Activated CD4-positive, alpha-beta T cell treated with anti-CD3 and anti-CD28 coated beads, Interleukin-2, Interleukin-6, amounts not matched to agents 100 ng/mL and 50 ng/mL, durations not matched to agents 16 hours and 8 hours (primary cell): ENCODE measurements at regions not wholly inside any gene's neighbourhood (a gene's known extent, or its start where the extent isn't known, plus 50 kb on each side); places are given as distances from the start of the nearest gene placed in this dataset.

Experiments used
- DNase-seq: peaks from one replicate; pipeline ENCODE4 v3.0.0-alpha.2; 2020

DNA sequence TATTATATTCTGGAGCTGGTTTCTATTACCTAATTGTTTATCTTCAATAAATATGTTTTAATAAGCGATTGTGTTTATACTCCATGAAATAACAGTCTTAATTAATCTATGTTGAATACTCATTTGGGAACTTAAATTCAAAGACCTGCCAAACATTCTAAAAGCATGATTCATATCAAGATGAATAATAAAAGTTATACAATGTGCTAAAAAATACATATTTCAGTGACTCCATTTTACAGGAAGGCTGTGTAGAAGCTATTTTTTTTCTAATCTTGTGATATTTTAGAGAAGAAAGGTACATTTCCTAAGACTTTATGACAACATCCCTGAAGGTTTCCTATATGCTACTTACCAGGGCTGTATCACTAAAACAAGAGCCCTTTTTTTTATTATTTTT lies 417.9 kb downstream of the NFIB start:
- DNase-seq = no peak

DNA sequence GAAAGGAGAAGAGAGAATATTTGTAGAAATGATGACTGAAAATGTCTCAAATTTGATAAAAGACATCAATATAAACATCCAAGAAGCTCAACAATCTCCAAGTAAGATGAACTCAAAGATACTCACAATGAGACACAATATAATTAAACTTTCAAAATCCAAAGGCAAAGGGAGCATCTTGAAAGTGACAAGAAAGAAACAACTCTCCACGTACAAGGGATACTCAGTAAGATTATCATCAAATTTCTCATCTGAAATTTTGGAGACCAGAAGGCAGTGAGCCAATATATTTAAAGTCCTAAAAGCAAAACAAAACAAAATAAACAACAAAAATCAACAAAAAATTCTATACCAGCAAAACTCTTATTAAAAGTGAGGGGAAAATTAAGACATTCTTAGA lies 428.7 kb downstream of the NFIB start:
- DNase-seq = no peak

DNA sequence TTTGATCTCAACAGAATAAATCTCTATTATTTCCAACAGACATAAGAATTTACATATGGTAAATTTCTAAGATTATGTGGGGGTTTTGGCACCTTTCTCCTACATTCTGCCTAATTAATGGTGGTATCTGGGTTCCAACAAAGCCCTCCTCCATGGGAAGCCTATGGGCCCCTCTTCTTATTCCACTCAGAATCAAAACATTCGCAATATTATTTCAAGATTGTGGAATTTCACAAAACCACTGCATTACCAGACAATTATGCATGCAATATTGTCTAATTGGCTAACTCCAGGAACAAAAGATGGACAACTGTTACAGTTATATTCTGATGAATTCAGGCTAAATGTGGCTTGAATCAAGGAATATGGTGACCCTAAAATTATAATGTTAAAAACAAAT lies 434.0 kb downstream of the NFIB start:
- no peak for DNase-seq

DNA sequence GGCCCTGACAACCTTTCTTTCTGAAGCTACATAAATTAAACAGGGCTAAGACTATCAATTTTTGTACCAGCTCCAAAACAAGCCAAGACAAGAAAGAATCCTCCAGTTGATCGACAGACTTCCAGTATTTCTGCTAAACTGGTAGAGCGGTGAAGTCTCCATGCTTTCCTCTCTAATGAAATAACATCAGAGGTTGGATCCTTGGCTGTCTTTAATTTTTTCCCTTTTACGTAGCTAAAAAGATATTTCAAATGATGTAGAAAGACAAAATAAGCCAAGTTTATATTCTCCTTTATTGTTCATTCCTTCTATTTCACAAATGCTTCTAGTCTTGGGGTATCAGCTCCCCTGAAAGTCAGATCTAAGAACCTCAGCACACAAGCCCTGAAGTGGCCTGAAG lies 434.9 kb downstream of the NFIB start:
- DNase-seq = no peak

- DNase-seq = no peak
Observed at GRCh38 chr9:13878241-13878711, 435.7 kb downstream of the NFIB start.

- no peak for DNase-seq
Observed at GRCh38 chr9:13876741-13877140, 437.2 kb downstream of the NFIB start.

DNA sequence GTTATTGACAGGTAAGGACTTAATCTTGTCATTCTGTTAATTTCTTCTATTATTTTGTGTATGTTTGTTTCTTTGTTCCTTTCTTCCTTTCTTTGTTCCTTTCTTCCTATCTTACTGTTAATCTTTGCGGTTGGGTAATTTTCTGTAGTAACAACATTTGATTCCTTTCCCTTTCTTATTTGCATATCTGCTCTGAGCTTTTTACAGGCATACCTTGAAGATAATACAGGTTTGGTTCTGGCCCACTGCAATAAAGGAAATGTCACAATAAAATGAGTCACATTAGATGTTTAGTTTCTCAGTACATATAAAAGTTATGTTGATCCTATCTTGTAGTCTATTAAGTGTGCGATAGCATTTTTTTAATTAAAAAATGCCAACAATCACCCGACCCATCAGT lies 440.7 kb downstream of the NFIB start:
- DNase-seq = no peak

GRCh38 chr9:13868336-13868735 lies 445.6 kb downstream of the NFIB start:
- no peak for DNase-seq

DNA sequence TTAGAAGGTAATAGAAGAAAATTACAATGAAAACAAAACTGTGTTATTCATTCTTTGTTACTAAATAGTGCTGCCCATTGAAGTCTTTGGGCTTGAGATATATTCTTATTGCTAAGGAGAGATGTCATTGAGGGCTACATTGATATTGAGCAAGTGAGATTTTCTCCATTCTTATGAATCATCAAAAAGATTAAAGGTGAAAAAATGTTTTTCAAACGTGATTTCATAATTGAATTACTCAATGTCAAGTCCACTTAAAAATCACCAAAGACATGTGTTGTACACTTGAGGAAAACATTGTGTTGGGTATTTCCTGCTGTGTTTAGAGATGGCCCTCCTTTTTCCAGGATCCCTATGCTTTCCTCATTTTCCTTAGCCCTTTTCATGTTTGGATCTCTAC lies 448.1 kb downstream of the NFIB start:
- no peak for DNase-seq

DNA sequence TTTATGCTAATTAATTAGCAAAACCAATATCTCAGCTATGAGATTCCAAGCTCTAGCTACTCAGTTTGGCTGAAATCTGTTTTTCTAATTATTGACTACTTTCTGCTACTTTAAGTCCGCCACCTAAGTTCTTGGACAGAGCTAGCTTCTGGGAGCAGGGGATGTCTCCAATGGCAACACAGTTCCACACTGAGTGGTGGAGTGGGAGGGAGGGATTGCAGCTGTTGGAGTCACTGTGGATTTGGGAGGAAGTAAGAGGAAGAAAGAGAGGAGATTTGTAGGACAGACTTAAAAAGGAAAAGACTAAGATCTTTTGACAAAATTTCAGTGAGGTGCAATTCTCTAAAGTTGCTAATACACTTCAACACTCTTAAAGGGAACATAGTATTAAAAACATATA lies 450.8 kb downstream of the NFIB start:
- no peak for DNase-seq

DNA sequence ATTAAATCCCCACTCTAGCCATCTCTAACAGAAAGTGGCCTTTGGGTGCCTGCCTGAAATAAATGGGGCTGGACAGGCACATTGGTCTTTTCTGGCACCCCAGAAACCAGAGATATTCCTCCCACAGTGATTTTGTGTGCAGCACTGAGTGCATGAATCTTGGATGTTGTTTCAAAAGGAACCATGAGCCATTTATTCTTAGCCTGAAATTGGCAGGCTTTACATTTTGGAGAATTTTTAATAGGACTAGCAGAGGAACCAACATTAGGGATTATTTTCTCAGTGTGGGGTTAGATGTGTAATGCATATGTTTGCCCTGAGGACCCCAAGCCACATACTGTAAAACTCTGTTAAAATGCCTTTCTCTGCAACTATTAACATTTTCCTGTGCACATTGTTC lies 451.3 kb downstream of the NFIB start:
- no peak for DNase-seq

DNA sequence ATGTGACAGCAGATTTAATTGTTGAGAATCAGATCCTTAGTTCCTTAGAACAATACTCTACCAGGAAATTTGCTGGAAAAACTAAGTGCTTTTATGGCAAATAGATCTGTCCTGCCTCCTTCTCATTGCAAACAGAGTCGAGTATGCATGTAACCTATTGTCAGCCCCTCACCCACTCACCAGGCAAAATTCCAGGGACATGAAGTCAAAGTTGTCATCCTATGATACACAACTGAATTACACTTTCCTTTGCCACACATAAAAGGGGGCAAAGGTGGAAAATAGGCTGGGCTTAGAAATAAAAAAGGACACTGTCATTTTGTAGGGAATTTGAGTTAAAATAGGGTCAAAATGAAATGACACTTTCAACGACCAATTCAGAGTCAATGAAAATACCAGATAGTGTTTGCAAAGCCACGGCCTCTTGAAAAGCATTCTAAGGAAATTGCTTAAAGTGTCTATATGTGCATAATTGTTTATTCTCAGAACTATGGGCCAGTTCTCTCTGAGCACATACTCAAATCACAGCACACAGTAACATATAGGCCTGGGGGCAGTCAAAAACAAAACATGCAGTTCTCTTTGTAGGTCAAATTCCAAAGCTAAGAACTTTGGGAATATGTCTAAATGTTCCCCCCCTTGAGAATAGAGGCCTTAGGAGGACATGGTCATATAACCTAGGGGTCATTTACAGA lies 452.8 kb downstream of the NFIB start:
- DNase-seq = no peak

- DNase-seq = no peak
Observed at GRCh38 chr9:13860019-13860418, 453.9 kb downstream of the NFIB start.

- DNase-seq = no peak
Observed at GRCh38 chr9:13857521-13857920, 456.4 kb downstream of the NFIB start.

DNA sequence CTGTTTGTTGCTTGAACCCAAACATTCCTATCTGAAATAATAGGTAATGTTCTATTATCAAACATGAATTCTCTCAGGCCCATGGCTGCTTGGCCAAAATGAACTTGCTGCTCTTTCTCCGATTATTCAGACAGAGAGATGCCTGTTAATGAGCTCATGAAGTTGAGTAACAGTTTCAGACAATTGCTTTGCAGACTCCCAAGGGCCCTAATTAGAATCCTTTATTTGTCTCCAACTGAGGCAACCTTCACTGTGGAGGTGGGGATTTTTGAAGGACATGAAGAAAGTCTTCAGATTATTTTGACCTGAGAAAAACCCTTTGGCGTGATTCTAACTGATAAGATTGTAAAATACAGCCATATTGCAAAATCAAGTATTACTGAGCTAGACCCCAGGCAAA lies 466.7 kb downstream of the NFIB start:
- DNase-seq = no peak

DNA sequence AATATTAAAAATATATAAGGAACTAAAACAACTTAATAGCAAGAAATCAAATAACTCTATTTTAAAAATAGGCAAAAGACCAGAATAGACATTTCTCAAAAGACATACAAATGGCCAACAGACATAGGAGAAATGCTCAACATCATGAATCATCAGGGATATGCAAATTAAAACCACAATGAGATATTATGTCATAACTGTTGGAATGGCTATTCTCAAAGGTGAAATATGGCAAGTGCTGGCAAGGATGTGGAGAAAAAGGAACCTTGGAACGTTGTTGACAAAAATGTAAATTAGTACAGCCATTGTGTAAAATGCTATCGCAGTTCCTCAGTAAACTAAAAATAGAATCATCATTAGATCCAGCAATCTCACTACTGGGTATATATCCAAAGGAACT lies 468.5 kb downstream of the NFIB start:
- no peak for DNase-seq

GRCh38 chr9:13841746-13842462 lies 472.0 kb downstream of the NFIB start:
- DNase-seq = no peak

GRCh38 chr9:13832446-13832845 lies 481.5 kb downstream of the NFIB start:
- no peak for DNase-seq

DNA sequence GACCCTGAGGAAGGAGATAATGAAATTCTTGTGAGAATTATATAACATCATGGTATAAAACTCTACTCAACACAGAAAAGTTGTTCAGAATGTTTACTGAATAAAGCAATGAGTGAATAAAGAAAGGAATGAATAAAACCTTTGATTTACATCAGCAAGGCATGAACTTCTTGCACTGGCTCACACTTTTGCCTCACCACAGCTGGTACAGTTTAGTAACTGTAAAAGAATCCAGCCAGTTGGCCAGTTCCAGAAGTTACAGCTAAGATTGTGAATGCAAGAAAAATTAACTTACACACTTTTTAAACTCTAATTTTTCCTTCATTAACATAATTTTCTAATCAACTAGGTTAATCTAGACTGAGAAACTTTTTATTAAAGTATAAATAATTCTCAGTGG lies 490.9 kb downstream of the NFIB start:
- DNase-seq = no peak

- no peak for DNase-seq
Observed at GRCh38 chr9:13817754-13818278, 496.1 kb downstream of the NFIB start.

- no peak for DNase-seq
Observed at GRCh38 chr9:13816837-13817236, 497.1 kb downstream of the NFIB start.

GRCh38 chr9:13814647-13815400 lies 499.1 kb downstream of the NFIB start:
- DNase-seq = no peak

GRCh38 chr9:13811876-13812275 lies 502.1 kb downstream of the NFIB start:
- DNase-seq = no peak

DNA sequence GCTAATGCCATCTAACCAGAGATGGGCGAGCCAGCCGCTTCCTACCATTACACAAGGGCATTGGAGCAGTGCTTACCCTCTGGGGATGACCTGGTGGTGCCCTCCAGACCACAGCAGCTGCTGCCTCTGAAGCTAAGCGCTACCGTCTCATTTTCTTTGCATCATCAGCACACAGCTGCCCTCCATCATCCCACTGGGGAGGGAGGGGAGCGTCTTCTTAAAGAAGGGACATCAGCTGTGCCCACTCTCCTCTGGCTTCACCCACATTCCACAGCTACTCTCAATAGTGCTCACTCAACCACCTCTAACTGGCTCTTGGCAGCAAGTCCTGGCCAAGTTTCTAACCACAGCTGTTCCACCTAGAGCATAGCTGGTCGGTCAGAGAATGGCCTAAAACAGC lies 503.4 kb downstream of the NFIB start:
- DNase-seq = no peak
